Mesothelial cell of epicardium (in vitro differentiated cells): ENCODE measurements at regions not wholly inside any gene's neighbourhood (a gene's known extent, or its start where the extent isn't known, plus 50 kb on each side); places are given as distances from the start of the nearest gene placed in this dataset.

Experiments
- DNase-seq, 2 experiments: peaks; one replicate each; pipeline ENCODE4 v3.0.0; 2021; ENCODE audit warnings: low spot score in 2 of 2; ENCODE audit not compliant: unreplicated experiment in 2 of 2
- H3K27ac Mint-ChIP-seq: 2 replicates; pipeline ENCODE4 v1.8.0; 2021; ENCODE audit warnings: mixed read lengths
- H3K27me3 Mint-ChIP-seq: 2 replicates; pipeline ENCODE4 v1.8.0; 2021; ENCODE audit warnings: low read depth, mixed read lengths
- H3K36me3 Mint-ChIP-seq: 2 replicates; pipeline ENCODE4 v1.8.0; 2021; ENCODE audit warnings: mixed read lengths
- H3K4me1 Mint-ChIP-seq: 2 replicates; pipeline ENCODE4 v1.8.0; 2021; ENCODE audit warnings: mixed read lengths
- H3K4me3 Mint-ChIP-seq: 2 replicates; pipeline ENCODE4 v1.8.0; 2021; ENCODE audit warnings: mild to moderate bottlenecking, moderate library complexity, mixed read lengths
- H3K9me3 Mint-ChIP-seq: 2 replicates; pipeline ENCODE4 v1.8.0; 2021; ENCODE audit warnings: mixed read lengths
- TF ChIP-seq, protein P1 (sequence below): fragments of 200-600 bp; sonication (generic); IDR thresholded peaks from one replicate; pipeline ENCODE4 v1.5.0; 2021; ENCODE audit warnings: antibody characterized with exemption; ENCODE audit not compliant: unreplicated experiment

- TF ChIP-seq, protein P1, sequence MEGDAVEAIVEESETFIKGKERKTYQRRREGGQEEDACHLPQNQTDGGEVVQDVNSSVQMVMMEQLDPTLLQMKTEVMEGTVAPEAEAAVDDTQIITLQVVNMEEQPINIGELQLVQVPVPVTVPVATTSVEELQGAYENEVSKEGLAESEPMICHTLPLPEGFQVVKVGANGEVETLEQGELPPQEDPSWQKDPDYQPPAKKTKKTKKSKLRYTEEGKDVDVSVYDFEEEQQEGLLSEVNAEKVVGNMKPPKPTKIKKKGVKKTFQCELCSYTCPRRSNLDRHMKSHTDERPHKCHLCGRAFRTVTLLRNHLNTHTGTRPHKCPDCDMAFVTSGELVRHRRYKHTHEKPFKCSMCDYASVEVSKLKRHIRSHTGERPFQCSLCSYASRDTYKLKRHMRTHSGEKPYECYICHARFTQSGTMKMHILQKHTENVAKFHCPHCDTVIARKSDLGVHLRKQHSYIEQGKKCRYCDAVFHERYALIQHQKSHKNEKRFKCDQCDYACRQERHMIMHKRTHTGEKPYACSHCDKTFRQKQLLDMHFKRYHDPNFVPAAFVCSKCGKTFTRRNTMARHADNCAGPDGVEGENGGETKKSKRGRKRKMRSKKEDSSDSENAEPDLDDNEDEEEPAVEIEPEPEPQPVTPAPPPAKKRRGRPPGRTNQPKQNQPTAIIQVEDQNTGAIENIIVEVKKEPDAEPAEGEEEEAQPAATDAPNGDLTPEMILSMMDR, result no peak
- Mint-ChIP-seq H3K36me3 (no peaks in the 10 kb centered on the region), H3K9me3 (no peaks in the 10 kb centered on the region), H3K4me3 (no peak overlapping the region), H3K4me1 (peaks cover 7% of the 10 kb centered on the region), H3K27me3 (peaks cover 43% of the 10 kb centered on the region), H3K27ac (no peak overlapping the region)
- DNase-seq, result no peak
These were observed 140.1 kb upstream of the GRIA1 start for GRCh38 chr5:153350175-153350883.

DNA sequence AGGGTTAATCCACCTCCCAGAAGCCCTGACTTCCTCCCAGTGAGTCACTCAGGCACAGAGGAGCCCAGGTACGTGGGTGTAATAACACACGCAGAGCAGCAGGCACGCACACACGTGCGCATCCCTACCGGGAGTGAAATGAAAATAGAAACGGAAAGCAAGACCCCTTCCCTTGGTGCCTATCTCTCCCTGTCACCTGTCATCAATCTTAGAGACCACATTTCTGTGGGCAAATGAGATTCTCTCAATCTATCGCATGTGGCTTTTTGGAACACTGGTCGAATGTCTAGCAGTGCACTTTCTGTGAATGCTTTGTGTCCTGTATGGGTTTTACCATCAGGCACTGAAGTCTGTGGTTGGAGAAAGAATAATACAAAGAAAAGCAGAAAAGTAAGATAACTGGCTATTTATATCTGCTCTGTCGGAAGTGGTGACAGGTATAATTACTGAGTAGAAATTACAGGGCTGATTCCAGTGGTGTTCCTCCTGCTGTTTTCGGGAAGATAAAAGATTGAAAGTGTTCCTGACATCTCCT, 137.7 kb upstream of the GRIA1 start:
- no peak for DNase-seq
- Mint-ChIP-seq H3K27me3 (peaks cover 41% of the 10 kb centered on the region), H3K4me3 (no peak overlapping the region), H3K27ac (no peak overlapping the region), H3K36me3 (no peaks in the 10 kb centered on the region), H3K4me1 (peaks cover 7% of the 10 kb centered on the region), H3K9me3 (no peaks in the 10 kb centered on the region)
- TF ChIP-seq, protein P1, result no peak

GRCh38 chr5:153357493-153358112, 132.9 kb upstream of the GRIA1 start:
- peaks cover 24% of the 10 kb centered on the region for H3K27me3 Mint-ChIP-seq

DNA sequence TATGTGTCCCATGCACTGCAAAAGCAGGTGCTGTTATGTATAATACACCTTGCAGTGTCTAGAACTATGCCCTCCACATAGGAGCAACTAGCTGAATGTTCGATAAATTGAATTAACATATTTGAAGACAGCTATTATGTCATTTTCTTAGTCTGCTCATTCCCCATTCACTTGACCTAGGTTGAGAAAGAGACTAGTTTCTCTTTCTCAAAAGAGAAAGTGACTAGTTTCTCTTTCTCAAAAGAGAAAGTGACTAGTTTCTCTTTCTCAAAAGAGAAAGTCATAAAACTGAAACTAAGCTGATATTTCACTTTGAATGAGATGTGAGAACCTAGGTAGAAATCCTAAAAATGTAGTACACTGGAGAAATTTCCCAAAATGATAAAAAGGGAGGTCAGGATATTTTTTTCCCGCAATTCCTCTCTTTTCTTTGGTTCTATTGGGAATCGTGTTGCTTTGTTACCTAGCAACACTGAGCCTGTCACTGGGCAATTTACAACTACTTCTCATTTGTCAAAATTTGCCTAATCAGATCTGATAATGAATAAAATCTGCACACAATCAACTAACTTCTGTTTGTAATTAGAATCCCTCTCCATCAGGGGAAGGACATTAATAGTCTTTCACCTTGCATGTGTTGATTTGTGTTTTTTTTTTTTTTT, 132.0 kb upstream of the GRIA1 start:
- Mint-ChIP-seq H3K27me3 (peaks cover 21% of the 10 kb centered on the region), H3K27ac (no peak overlapping the region), H3K4me3 (no peak overlapping the region), H3K9me3 (no peaks in the 10 kb centered on the region), H3K36me3 (no peaks in the 10 kb centered on the region), H3K4me1 (no peaks in the 10 kb centered on the region)
- TF ChIP-seq, protein P1, result no peak
- no peak for DNase-seq

More at GRCh38 chr5:153357493-153358112, 132.9 kb upstream of the GRIA1 start:
- no peak overlapping the region for H3K27ac Mint-ChIP-seq
- DNase-seq, result no peak
- H3K36me3 Mint-ChIP-seq, result no peaks in the 10 kb centered on the region
- no peaks in the 10 kb centered on the region for H3K9me3 Mint-ChIP-seq
- H3K4me1 Mint-ChIP-seq, result peaks cover 4% of the 10 kb centered on the region
- H3K4me3 Mint-ChIP-seq, result no peak overlapping the region
- TF ChIP-seq, protein P1, result no peak

DNA sequence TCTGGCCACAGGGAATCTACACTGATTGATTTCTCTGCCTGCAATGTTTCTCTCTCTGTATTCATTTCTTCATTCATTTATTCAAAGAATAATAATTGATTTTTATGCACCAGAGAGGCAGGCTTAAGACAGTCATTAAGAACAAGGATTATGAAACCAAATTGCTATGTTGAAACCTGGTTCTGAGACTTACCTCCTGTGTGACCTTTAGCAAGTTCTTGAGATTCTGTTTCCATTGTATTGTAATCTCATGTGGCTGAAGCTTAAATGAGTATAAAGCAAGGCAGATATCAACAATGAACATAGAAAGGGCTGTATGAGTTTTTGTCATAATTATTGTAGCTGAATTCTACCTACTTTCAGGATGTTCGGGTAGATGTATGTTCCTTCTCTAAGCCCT, 129.6 kb upstream of the GRIA1 start:
- H3K27me3 Mint-ChIP-seq, result peaks cover 10% of the 10 kb centered on the region

More for the DNA sequence above, 129.6 kb upstream of the GRIA1 start:
- H3K27ac Mint-ChIP-seq, result no peak overlapping the region
- TF ChIP-seq, protein P1, result no peak
- DNase-seq, result no peak
- H3K9me3 Mint-ChIP-seq, result no peaks in the 10 kb centered on the region
- no peaks in the 10 kb centered on the region for H3K4me1 Mint-ChIP-seq
- H3K4me3 Mint-ChIP-seq, result no peak overlapping the region
- no peaks in the 10 kb centered on the region for H3K36me3 Mint-ChIP-seq
